ENCODE measurements at regions not wholly inside any gene's neighbourhood (a gene's known extent, or its start where the extent isn't known, plus 50 kb on each side); places are given as distances from the start of the nearest gene placed in this dataset.

GRCh38 chr3:66789580-66790237 is 208.4 kb upstream of the KBTBD8 start:
- no peak for TF ChIP-seq CTCF (IDR thresholded peaks at IDR 0.05; ENCODE audit: insufficient read depth, low read length, poor library complexity, severe bottlenecking)
- TF ChIP-seq EZH2phosphoT487 (conservative IDR thresholded peaks at IDR 0.05; ENCODE audit: low read length), result no peak

All from SU-DHL-6 (cell line).